Stimulated activated CD4-positive, alpha-beta T cell treated with anti-CD3 and anti-CD28 coated beads, Interleukin-4, amount 100 ng/mL, for 48 hours (primary cell): ENCODE measurements at regions not wholly inside any gene's neighbourhood (a gene's known extent, or its start where the extent isn't known, plus 50 kb on each side); places are given as distances from the start of the nearest gene placed in this dataset.

Experiments
- DNase-seq, 2 donors: peaks; one replicate each; pipeline ENCODE4 v3.0.0-alpha.2; 2020; ENCODE audit warnings: low read depth in 2 of 2

GRCh38 chr9:28821240-28821639, 1248.0 kb upstream of the C9orf72 start:
- DNase-seq: no peak

- DNase-seq: no peak
Measured at GRCh38 chr9:28824432-28824963, 1251.2 kb upstream of the C9orf72 start.

GRCh38 chr9:28832168-28832770, 1259.0 kb upstream of the C9orf72 start:
- no peak for DNase-seq

- no peak for DNase-seq
Measured at GRCh38 chr9:28834156-28834555, 1260.9 kb upstream of the C9orf72 start.

GRCh38 chr9:28839778-28840430, 1266.6 kb upstream of the C9orf72 start:
- no peak for DNase-seq

- no peak for DNase-seq
Measured at GRCh38 chr9:28841775-28842174, 1268.5 kb upstream of the C9orf72 start.

GRCh38 chr9:28847331-28847730, 1274.0 kb upstream of the C9orf72 start:
- no peak for DNase-seq

GRCh38 chr9:28848671-28849070, 1275.4 kb upstream of the C9orf72 start:
- no peak for DNase-seq

GRCh38 chr9:28853477-28853876, 1280.2 kb upstream of the C9orf72 start:
- no peak for DNase-seq

GRCh38 chr9:28866951-28867350, 1293.7 kb upstream of the C9orf72 start:
- no peak for DNase-seq

- DNase-seq: no peak
Measured at GRCh38 chr9:28868228-28868990, 1295.1 kb upstream of the C9orf72 start.

GRCh38 chr9:28882529-28882928, 1309.2 kb upstream of the C9orf72 start:
- no peak for DNase-seq

- no peak for DNase-seq
Measured at GRCh38 chr9:28883234-28883633, 1310.0 kb upstream of the C9orf72 start.

GRCh38 chr9:28887188-28887884, 1314.1 kb upstream of the C9orf72 start:
- no peak for DNase-seq

- no peak for DNase-seq
Measured at GRCh38 chr9:28888806-28889205, 1315.5 kb upstream of the C9orf72 start.

GRCh38 chr9:28892538-28892937, 1319.3 kb upstream of the C9orf72 start:
- DNase-seq: no peak

- no peak for DNase-seq
Measured at GRCh38 chr9:28899267-28899666, 1326.0 kb upstream of the C9orf72 start.

- DNase-seq: no peak
Measured at GRCh38 chr9:28899926-28900325, 1326.6 kb upstream of the C9orf72 start.

GRCh38 chr9:28900406-28900805, 1327.1 kb upstream of the C9orf72 start:
- DNase-seq: no peak

- DNase-seq: no peak
Measured at GRCh38 chr9:28909526-28909925, 1336.2 kb upstream of the C9orf72 start.

- DNase-seq: no peak
Measured at GRCh38 chr9:28912621-28913020, 1339.3 kb upstream of the C9orf72 start.
